A549 (cell line): ENCODE measurements at regions not wholly inside any gene's neighbourhood (a gene's known extent, or its start where the extent isn't known, plus 50 kb on each side); places are given as distances from the start of the nearest gene placed in this dataset.

ENCODE experiments used
- ATAC-seq, 2 experiments: fragments of 200-7000 bp in 1 of 2; fragments of >200 bp in 1 of 2; cut with Nextera tagmentation in 1 of 2; cut with Tn5 transposase in 1 of 2; 3 replicates each; pipeline versions ENCODE4 v1.8.0 to v1.9.1; 2018 to 2020; ENCODE audit warnings: mild to moderate bottlenecking in 1 of 2, moderate library complexity in 1 of 2
- CTCF ChIA-PET: fragments of 300-600 bp; sonication (Branson Sonifier 250); formaldehyde crosslinking; extraction: SDS; loops from one replicate; lab custom pipeline; 2021; ENCODE audit warnings: antibody characterized with exemption, inconsistent platforms; lab: Yijun Ruan, JAX
- POLR2A ChIA-PET: fragments of 350-600 bp; formaldehyde crosslinking; extraction: SDS; loops from one replicate; lab custom pipeline; 2021; ENCODE audit warnings: antibody characterized with exemption, inconsistent platforms; lab: Yijun Ruan, JAX
- DNase-seq, 2 experiments: peaks; one replicate each; pipeline versions ENCODE4 v3.0.0 to v3.0.0-alpha.2; 2011 to 2016; ENCODE audit warnings: low read depth in 1 of 2, low spot score in 1 of 2
- FAIRE-seq: peaks from 2 replicates; lab custom pipeline; 2011; peaks lifted over from hg19 to GRCh38; lab: Jason Lieb, UNC
- H3K27ac ChIP-seq, 2 experiments: fragments of >200 bp; sonication (Bioruptor Twin); formaldehyde crosslinking; 3 replicates each; pipeline ENCODE4 v1.5.1; 2016 to 2017
- H3K4me1 ChIP-seq: fragments of >200 bp; sonication (Bioruptor Twin); formaldehyde crosslinking; 3 replicates; pipeline ENCODE4 v1.6.1; 2016
- H3K4me2 ChIP-seq: fragments of >200 bp; sonication (Bioruptor Twin); formaldehyde crosslinking; 3 replicates; pipeline ENCODE4 v1.6.1; 2016
- H3K4me3 ChIP-seq: fragments of >200 bp; sonication (Bioruptor Twin); formaldehyde crosslinking; 3 replicates; pipeline ENCODE4 v1.5.1; 2016
- H3K9me3 ChIP-seq: fragments of >200 bp; sonication (Bioruptor Twin); formaldehyde crosslinking; 3 replicates; pipeline ENCODE4 v1.6.1; 2016
- CBX8 ChIP-seq: fragments of 200-600 bp; sonication (generic); IDR thresholded peaks from 2 replicates; pipeline ENCODE4 v1.6.1; 2016
- CHD2 ChIP-seq: fragments of 150-350 bp; IDR thresholded peaks from 2 replicates; pipeline ENCODE4 v1.6.1; 2014; ENCODE audit warnings: low read length; ENCODE audit not compliant: partially characterized antibody
- CHD4 ChIP-seq: fragments of 200-600 bp; sonication (generic); IDR thresholded peaks from 2 replicates; pipeline ENCODE4 v1.6.1; 2016; ENCODE audit warnings: antibody characterized with exemption, mild to moderate bottlenecking, borderline replicate concordance
- EHMT2 ChIP-seq: fragments of 200-600 bp; sonication (generic); IDR thresholded peaks from 2 replicates; pipeline ENCODE4 v1.6.1; 2016; ENCODE audit warnings: antibody characterized with exemption, low read depth, mild to moderate bottlenecking, moderate library complexity
- ESRRA ChIP-seq: fragments of 150-350 bp; IDR thresholded peaks from 2 replicates; pipeline ENCODE4 v1.6.1; 2014; ENCODE audit warnings: mild to moderate bottlenecking, low read length, borderline replicate concordance
- FOSB ChIP-seq: fragments of 250-450 bp; sonication (Bioruptor Pico); IDR thresholded peaks from 2 replicates; pipeline ENCODE4 v1.5.0; 2020; ENCODE audit warnings: mild to moderate bottlenecking, moderate library complexity
- HOXB5 ChIP-seq: fragments of 250-450 bp; sonication (Bioruptor Pico); IDR thresholded peaks from 2 replicates; pipeline ENCODE4 v1.5.0; 2020; ENCODE audit warnings: mild to moderate bottlenecking, moderate library complexity
- JUN ChIP-seq, 2 experiments: fragments of >200 bp; sonication (Bioruptor Twin); formaldehyde crosslinking; IDR thresholded peaks; 2 replicates in 1 of 2; 3 replicates in 1 of 2; pipeline ENCODE4 v1.6.1; 2016 to 2017
- KDM1A ChIP-seq: fragments of 200-600 bp; sonication (generic); IDR thresholded peaks from 2 replicates; pipeline ENCODE4 v1.6.1; 2016; ENCODE audit warnings: low read depth, mild to moderate bottlenecking
- NFE2L2 ChIP-seq: fragments of 150-350 bp; conservative IDR thresholded peaks from 2 replicates; pipeline ENCODE4 v1.6.1; 2014; ENCODE audit warnings: low read length
- PHF8 ChIP-seq: fragments of 200-600 bp; sonication (generic); IDR thresholded peaks from 2 replicates; pipeline ENCODE4 v1.6.1; 2016; ENCODE audit warnings: low read depth, mild to moderate bottlenecking, antibody characterized with exemption, moderate library complexity, borderline replicate concordance
- POLR2A ChIP-seq: IDR thresholded peaks from 2 replicates; pipeline ENCODE4 v1.6.1; 2012; ENCODE audit warnings: mild to moderate bottlenecking, low read length
- RAD21 ChIP-seq, 2 experiments: fragments of >200 bp in 1 of 2; sonication (Bioruptor Twin) in 1 of 2; formaldehyde crosslinking in 1 of 2; IDR thresholded peaks in 1 of 2; conservative IDR thresholded peaks in 1 of 2; 2 replicates in 1 of 2; 3 replicates in 1 of 2; pipeline ENCODE4 v1.6.1; 2012 to 2018; ENCODE audit warnings: inconsistent platforms in 1 of 2
- RARB ChIP-seq: fragments of 250-450 bp; sonication (Bioruptor Pico); IDR thresholded peaks from 2 replicates; pipeline ENCODE4 v1.8.0; 2021; ENCODE audit warnings: mild to moderate bottlenecking, moderate library complexity
- RCOR1 ChIP-seq: fragments of 150-350 bp; IDR thresholded peaks from 2 replicates; pipeline ENCODE4 v1.6.1; 2014; ENCODE audit warnings: antibody characterized with exemption, low read length, low read depth
- RNF2 ChIP-seq: fragments of 200-600 bp; sonication (generic); IDR thresholded peaks from 2 replicates; pipeline ENCODE4 v1.6.1; 2016; ENCODE audit warnings: low read depth, mild to moderate bottlenecking, antibody characterized with exemption, moderate library complexity, borderline replicate concordance
- SMC3 ChIP-seq: fragments of >200 bp; sonication (Bioruptor Twin); formaldehyde crosslinking; IDR thresholded peaks from 3 replicates; pipeline ENCODE4 v1.6.1; 2018; ENCODE audit warnings: inconsistent platforms
- SREBF2 ChIP-seq: fragments of 450-650 bp; IDR thresholded peaks from 2 replicates; pipeline ENCODE4 v1.6.1; 2014; ENCODE audit warnings: mild to moderate bottlenecking, moderate library complexity
- TP53 ChIP-seq: fragments of 250-450 bp; sonication (Bioruptor Pico); IDR thresholded peaks from 2 replicates; pipeline ENCODE4 v1.5.0; 2021; ENCODE audit warnings: mild to moderate bottlenecking, moderate library complexity
- ZSCAN20 ChIP-seq: fragments of 250-450 bp; sonication (Bioruptor Pico); IDR thresholded peaks from 2 replicates; pipeline ENCODE4 v1.8.0; 2022; ENCODE audit warnings: mild to moderate bottlenecking, moderate library complexity
- WGBS: methylation state at CpG from one replicate; pipeline ENCODE4 v1.1.6; 2017; ENCODE audit errors: missing lambda C conversion rate; 5-methylcytosine and 5-hydroxymethylcytosine counted together
- TF ChIP-seq, protein P1 (sequence below): fragments of 250-450 bp; sonication (Bioruptor Pico); IDR thresholded peaks from 2 replicates; pipeline ENCODE4 v1.5.0; 2021; ENCODE audit warnings: mild to moderate bottlenecking, moderate library complexity, borderline replicate concordance
- TF ChIP-seq, protein P2 (sequence below): IDR thresholded peaks from 2 replicates; pipeline ENCODE4 v1.6.1; 2012
- TF ChIP-seq, protein P3 (sequence below): fragments of 450-650 bp; IDR thresholded peaks from 2 replicates; pipeline ENCODE4 v1.6.1; 2014; ENCODE audit warnings: antibody characterized with exemption
- TF ChIP-seq, protein P4 (sequence below): fragments of >200 bp; sonication (Bioruptor Twin); formaldehyde crosslinking; IDR thresholded peaks from 3 replicates; pipeline ENCODE4 v1.6.1; 2016
- TF ChIP-seq, protein P5 (sequence below): IDR thresholded peaks from 2 replicates; pipeline ENCODE4 v1.6.1; 2012
- TF ChIP-seq, protein P6 (sequence below): IDR thresholded peaks from 2 replicates; pipeline ENCODE4 v1.6.1; 2012; ENCODE audit warnings: low read depth, borderline replicate concordance

DNA sequence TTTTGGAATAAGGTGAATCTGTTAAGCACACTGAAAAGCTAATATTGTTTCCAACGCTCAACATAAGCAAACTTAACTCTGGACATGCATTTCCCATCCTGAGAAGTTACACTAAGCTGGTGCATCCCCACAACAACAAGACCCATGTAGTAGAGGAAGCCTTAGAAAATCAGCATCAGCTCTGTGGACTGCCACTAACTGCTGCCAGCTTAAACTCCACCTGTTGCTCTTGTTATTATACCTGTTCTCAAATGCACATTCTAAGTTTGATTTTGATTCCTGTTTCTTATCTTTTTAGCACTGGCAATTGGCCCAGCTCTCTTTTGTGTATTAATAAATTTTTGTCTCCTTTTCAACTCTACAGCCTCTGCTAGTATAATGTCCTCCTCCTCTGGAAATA, 924.8 kb downstream of the DNAH5 start:
- POLR2A ChIA-PET, result no interaction called here
- 0% methylated on average over 1 of the region's 1 CpG for WGBS

DNA sequence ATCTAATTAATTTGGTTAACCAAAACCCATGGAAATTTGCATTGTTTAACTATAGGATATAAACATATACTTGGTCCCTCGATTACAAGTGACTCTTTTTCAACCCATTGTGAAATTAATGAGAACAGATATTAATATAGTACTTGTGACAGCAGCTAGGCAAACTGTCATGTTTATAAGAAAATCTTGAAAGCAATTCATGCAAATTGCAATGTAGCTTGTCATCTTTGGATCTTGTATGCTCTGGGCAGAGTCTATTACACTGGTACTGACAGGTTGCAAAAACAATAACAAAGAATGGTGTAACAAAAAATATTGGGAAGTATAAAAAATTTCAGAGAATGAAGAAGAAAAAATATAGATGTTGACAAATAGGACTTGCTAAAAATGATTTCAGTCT, 941.0 kb downstream of the DNAH5 start:
- ChIA-PET CTCF (no interaction called here), POLR2A (no interaction called here)
- H3K4me3 ChIP-seq, result no peak overlapping the region
- DNase-seq (no peak), ATAC-seq (no peak), FAIRE-seq (no peak)
- H3K4me2 ChIP-seq, result no peak overlapping the region
- H3K4me1 ChIP-seq, result no peaks in the 10 kb centered on the region
- no peak for TF ChIP-seq TP53 (CRISPR knock-in tag)
- no peak for TF ChIP-seq RARB (CRISPR knock-in tag)
- TF ChIP-seq RAD21 (conservative IDR thresholded peaks at IDR 0.05 in 1 of 2, IDR thresholded peaks at IDR 0.05 in 1 of 2), result no peak
- no peak for TF ChIP-seq FOSB (CRISPR knock-in tag)
- no peak for TF ChIP-seq POLR2A
- TF ChIP-seq, protein P1, sequence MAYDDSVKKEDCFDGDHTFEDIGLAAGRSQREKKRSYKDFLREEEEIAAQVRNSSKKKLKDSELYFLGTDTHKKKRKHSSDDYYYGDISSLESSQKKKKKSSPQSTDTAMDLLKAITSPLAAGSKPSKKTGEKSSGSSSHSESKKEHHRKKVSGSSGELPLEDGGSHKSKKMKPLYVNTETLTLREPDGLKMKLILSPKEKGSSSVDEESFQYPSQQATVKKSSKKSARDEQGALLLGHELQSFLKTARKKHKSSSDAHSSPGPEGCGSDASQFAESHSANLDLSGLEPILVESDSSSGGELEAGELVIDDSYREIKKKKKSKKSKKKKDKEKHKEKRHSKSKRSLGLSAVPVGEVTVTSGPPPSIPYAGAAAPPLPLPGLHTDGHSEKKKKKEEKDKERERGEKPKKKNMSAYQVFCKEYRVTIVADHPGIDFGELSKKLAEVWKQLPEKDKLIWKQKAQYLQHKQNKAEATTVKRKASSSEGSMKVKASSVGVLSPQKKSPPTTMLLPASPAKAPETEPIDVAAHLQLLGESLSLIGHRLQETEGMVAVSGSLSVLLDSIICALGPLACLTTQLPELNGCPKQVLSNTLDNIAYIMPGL (CRISPR knock-in tag), result no peak
- no peak for TF ChIP-seq EHMT2
- TF ChIP-seq NFE2L2, result no peak
- no peak for TF ChIP-seq CBX8
- TF ChIP-seq, protein P2, sequence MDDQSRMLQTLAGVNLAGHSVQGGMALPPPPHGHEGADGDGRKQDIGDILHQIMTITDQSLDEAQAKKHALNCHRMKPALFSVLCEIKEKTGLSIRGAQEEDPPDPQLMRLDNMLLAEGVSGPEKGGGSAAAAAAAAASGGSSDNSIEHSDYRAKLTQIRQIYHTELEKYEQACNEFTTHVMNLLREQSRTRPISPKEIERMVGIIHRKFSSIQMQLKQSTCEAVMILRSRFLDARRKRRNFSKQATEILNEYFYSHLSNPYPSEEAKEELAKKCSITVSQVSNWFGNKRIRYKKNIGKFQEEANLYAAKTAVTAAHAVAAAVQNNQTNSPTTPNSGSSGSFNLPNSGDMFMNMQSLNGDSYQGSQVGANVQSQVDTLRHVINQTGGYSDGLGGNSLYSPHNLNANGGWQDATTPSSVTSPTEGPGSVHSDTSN, result no peak
- TF ChIP-seq SMC3, result no peak
- TF ChIP-seq, protein P3, sequence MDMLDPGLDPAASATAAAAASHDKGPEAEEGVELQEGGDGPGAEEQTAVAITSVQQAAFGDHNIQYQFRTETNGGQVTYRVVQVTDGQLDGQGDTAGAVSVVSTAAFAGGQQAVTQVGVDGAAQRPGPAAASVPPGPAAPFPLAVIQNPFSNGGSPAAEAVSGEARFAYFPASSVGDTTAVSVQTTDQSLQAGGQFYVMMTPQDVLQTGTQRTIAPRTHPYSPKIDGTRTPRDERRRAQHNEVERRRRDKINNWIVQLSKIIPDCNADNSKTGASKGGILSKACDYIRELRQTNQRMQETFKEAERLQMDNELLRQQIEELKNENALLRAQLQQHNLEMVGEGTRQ, result no peak
- no peak for TF ChIP-seq CHD4
- no peak for TF ChIP-seq HOXB5 (CRISPR knock-in tag)
- no peak for TF ChIP-seq ZSCAN20 (CRISPR knock-in tag)
- TF ChIP-seq RCOR1, result no peak
- TF ChIP-seq, protein P4, sequence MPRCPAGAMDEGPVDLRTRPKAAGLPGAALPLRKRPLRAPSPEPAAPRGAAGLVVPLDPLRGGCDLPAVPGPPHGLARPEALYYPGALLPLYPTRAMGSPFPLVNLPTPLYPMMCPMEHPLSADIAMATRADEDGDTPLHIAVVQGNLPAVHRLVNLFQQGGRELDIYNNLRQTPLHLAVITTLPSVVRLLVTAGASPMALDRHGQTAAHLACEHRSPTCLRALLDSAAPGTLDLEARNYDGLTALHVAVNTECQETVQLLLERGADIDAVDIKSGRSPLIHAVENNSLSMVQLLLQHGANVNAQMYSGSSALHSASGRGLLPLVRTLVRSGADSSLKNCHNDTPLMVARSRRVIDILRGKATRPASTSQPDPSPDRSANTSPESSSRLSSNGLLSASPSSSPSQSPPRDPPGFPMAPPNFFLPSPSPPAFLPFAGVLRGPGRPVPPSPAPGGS, result no peak
- TF ChIP-seq CHD2, result no peak
- no peak for TF ChIP-seq ESRRA
- TF ChIP-seq, protein P5, sequence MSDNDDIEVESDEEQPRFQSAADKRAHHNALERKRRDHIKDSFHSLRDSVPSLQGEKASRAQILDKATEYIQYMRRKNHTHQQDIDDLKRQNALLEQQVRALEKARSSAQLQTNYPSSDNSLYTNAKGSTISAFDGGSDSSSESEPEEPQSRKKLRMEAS, result no peak
- H3K9me3 ChIP-seq, result no peaks in the 10 kb centered on the region
- H3K27ac ChIP-seq, result no peak overlapping the region
- 5% methylated on average over 1 of the region's 1 CpG for WGBS

More for the DNA sequence above, 924.8 kb downstream of the DNAH5 start:
- Histone ChIP-seq H3K27ac (no peak overlapping the region), H3K4me2 (no peak overlapping the region), H3K4me3 (no peak overlapping the region), H3K9me3 (no peaks in the 10 kb centered on the region), H3K4me1 (no peaks in the 10 kb centered on the region)
- TF ChIP-seq JUN (IDR thresholded peaks at IDR 0.05), result no peak
- TF ChIP-seq PHF8, result no peak
- TF ChIP-seq, protein P6, sequence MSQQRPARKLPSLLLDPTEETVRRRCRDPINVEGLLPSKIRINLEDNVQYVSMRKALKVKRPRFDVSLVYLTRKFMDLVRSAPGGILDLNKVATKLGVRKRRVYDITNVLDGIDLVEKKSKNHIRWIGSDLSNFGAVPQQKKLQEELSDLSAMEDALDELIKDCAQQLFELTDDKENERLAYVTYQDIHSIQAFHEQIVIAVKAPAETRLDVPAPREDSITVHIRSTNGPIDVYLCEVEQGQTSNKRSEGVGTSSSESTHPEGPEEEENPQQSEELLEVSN, result no peak
- TF ChIP-seq ZSCAN20 (CRISPR knock-in tag), result no peak
- TF ChIP-seq KDM1A, result no peak
- no peak for TF ChIP-seq ESRRA
- TF ChIP-seq, protein P3, result no peak
- no peak for TF ChIP-seq RNF2
- no peak for TF ChIP-seq RAD21 (conservative IDR thresholded peaks at IDR 0.05 in 1 of 2, IDR thresholded peaks at IDR 0.05 in 1 of 2)
- TF ChIP-seq, protein P1 (CRISPR knock-in tag), result no peak
- no peak for TF ChIP-seq SREBF2
- FAIRE-seq (no peak), DNase-seq (no peak), ATAC-seq (no peak)
- CTCF ChIA-PET, result no interaction called here
